Heart left ventricle (tissue), 13 donors: ENCODE measurements at regions not wholly inside any gene's neighbourhood (a gene's known extent, or its start where the extent isn't known, plus 50 kb on each side); places are given as distances from the start of the nearest gene placed in this dataset.

Source experiments
- CTCF ChIP-seq, 12 donors: fragments of 200-600 bp; sonication (generic) in 4 of 12; IDR thresholded peaks; one replicate each; pipeline versions ENCODE4 v1.5.0 to v1.8.0; 2018 to 2022; ENCODE audit warnings: antibody characterized with exemption in 12 of 12, mild to moderate bottlenecking in 5 of 12
- POLR2A ChIP-seq, 2 donors: fragments of 450-650 bp; IDR thresholded peaks; one replicate each; pipeline ENCODE4 v1.6.1; 2017; ENCODE audit warnings: antibody characterized with exemption in 2 of 2, mild to moderate bottlenecking in 2 of 2, moderate library complexity in 2 of 2
- donor health status: ischemic (EF 13 %, LVEDD 7.1; RV severe dilation, severe dysfunction).
- donor health status: DM: no; HTN: yes; CAD: no.
- donor health status: DM: no; HTN: no; CAD: no.
- donor health status: ischemic (EF 25% LVEDD 6.9; RV normal size, moderate dysfunction).
- donor health status: ischemic (EF 25% LVEDD 5.7; RV mildly dilated, moderate dysfunction).
- donor health status: ischemic (EF 35%, LVEDD 5.7; RV mildly dilated, moderate dysfunction).
- donor health status: nonischemic (EF 11% LVEDD 7.7; RV severe dilation, severe dysfunction).
- donor health status: DM: yes; HTN: yes; CAD: no.
- donor health status: PGD.
- donor health status: ischemic (EF 29% LVEDD 5.4; RV normal size, mild dysfunction).
- donor health status: nonischemic (EF 23%, LVEDD 6.1; RV moderate dilation, normal function).

- TF ChIP-seq CTCF (IDR thresholded peaks at IDR 0.05), result no peak
- TF ChIP-seq POLR2A (IDR thresholded peaks at IDR 0.05), result no peak
Observed at GRCh38 chrX:3807906-3808305, 94.5 kb upstream of the PRKX start.
